ENCODE measurements at regions not wholly inside any gene's neighbourhood (a gene's known extent, or its start where the extent isn't known, plus 50 kb on each side); places are given as distances from the start of the nearest gene placed in this dataset.

DNA sequence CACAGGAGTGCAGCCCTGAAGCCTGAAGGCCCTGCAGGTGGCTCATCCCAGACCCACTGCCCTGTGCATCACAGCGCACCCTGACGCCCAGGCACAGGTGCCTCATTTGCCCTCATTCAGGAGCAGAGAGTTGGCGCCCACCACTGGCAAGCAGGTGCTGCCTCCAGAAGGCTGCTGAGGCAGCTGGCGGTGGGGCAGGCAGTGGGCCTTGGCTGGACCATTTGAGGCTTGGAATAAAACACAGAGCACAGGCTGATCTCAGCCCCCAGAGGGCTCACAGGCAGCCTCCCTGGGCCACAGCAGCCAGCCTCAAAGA lies 1151.9 kb downstream of the BRD1 start:
- in situ Hi-C loops (cut with MboI; ENCODE audit: low sequenced_read_pairs): no loop called here
- Histone ChIP-seq H3K27me3 (ENCODE audit: control insufficient read depth, insufficient read depth, low read length) (no peaks in the 10 kb centered on the region), H2BK15ac (ENCODE audit: low read depth, low read length) (no peak overlapping the region), H4K5ac (ENCODE audit: low read depth, low read length) (no peak overlapping the region), H3K14ac (replicated peaks; ENCODE audit: low read depth, low read length) (no peak overlapping the region), H3K36me3 (ENCODE audit: control insufficient read depth, insufficient read depth, low read length) (no peaks in the 10 kb centered on the region), H2AFZ (replicated peaks; ENCODE audit: low read length, poor library complexity) (no peak overlapping the region), H3K23ac (ENCODE audit: low read depth, low read length) (no peak overlapping the region), H4K91ac (ENCODE audit: insufficient read depth, low read depth, low read length) (no peak overlapping the region), H2BK5ac (ENCODE audit: low read depth, low read length, poor library complexity, severe bottlenecking) (no peak overlapping the region), H3K4ac (ENCODE audit: low read depth, low read length) (no peak overlapping the region), H4K20me1 (ENCODE audit: insufficient read depth, low read length) (no peaks in the 10 kb centered on the region), H3K56ac (ENCODE audit: extremely low read depth, insufficient read depth, low read length) (no peak overlapping the region), H3K4me1 (ENCODE audit: control insufficient read depth, insufficient read depth, low read length) (no peaks in the 10 kb centered on the region), H2BK20ac (ENCODE audit: low read depth, low read length) (no peak overlapping the region), H3K4me2 (ENCODE audit: low read depth, low read length) (no peak overlapping the region), H3K18ac (ENCODE audit: low read depth, low read length) (no peak overlapping the region), H3K9me3 (ENCODE audit: control insufficient read depth, insufficient read depth, low read length) (peaks cover 54% of the 10 kb centered on the region), H3K9ac (ENCODE audit: low read depth, low read length) (no peak overlapping the region), H2AK9ac (replicated peaks; ENCODE audit: low read depth, low read length, poor library complexity) (no peak overlapping the region), H4K8ac (ENCODE audit: low read depth in 2 of 2, low read length in 2 of 2) (no peak overlapping the region), H3K27ac (ENCODE audit: insufficient read depth, low read length) (no peak overlapping the region), H2AK5ac (ENCODE audit: low read depth, low read length) (no peak overlapping the region), H2BK120ac (ENCODE audit: low read depth, low read length) (no peak overlapping the region), H3K9me1 (ENCODE audit: insufficient read depth, low read length) (no peaks in the 10 kb centered on the region), H3K79me1 (ENCODE audit: low read depth in 1 of 2, low read length in 2 of 2) (no peaks in the 10 kb centered on the region), H3K4me3 (ENCODE audit: insufficient read depth, low read depth, low read length) (no peak overlapping the region)
- ATAC-seq (ENCODE audit: low read depth): no peak
- no peak for TF ChIP-seq MAZ (IDR thresholded peaks at IDR 0.05; ENCODE audit: borderline replicate concordance, low read depth, low read length)
- TF ChIP-seq BHLHE40 (IDR thresholded peaks at IDR 0.05; ENCODE audit: low read depth, low read length): no peak
- TF ChIP-seq MXI1 (IDR thresholded peaks at IDR 0.05; ENCODE audit: borderline replicate concordance, low read depth, low read length): no peak
- TF ChIP-seq, protein P1, sequence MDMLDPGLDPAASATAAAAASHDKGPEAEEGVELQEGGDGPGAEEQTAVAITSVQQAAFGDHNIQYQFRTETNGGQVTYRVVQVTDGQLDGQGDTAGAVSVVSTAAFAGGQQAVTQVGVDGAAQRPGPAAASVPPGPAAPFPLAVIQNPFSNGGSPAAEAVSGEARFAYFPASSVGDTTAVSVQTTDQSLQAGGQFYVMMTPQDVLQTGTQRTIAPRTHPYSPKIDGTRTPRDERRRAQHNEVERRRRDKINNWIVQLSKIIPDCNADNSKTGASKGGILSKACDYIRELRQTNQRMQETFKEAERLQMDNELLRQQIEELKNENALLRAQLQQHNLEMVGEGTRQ (IDR thresholded peaks at IDR 0.05; ENCODE audit: low read depth, low read length): no peak
- TF ChIP-seq SMC3 (IDR thresholded peaks at IDR 0.05; ENCODE audit: low read depth, low read length): no peak
- TF ChIP-seq RAD21 (IDR thresholded peaks at IDR 0.05; ENCODE audit: low read length): no peak
- no peak for TF ChIP-seq MAFK (IDR thresholded peaks at IDR 0.05; ENCODE audit: low read depth, low read length)
- TF ChIP-seq CEBPB (IDR thresholded peaks at IDR 0.05; ENCODE audit: low read depth, low read length): no peak
- intact Hi-C loops (cut with micrococcal nuclease): no loop called here
- ChIA-PET POLR2A (ENCODE audit: unreplicated experiment) (no interaction called here), CTCF (no interaction called here)
- DNase-seq: no peak
- 93% methylated on average over 4 of the region's 4 CpGs; no CpG with 5 or more reads in 1 of the 2 experiments for WGBS, 2 experiments (ENCODE audit: extremely low coverage in 2 of 2, insufficient read length in 1 of 2)
- BruUV-seq (replicated peaks): no TSS peak
- dilution Hi-C loops (cut with HindIII; ENCODE audit: low sequenced_read_pairs, unreplicated experiment): no loop called here

All from IMR-90 (cell line).